Panc1 (cell line): ENCODE measurements at regions not wholly inside any gene's neighbourhood (a gene's known extent, or its start where the extent isn't known, plus 50 kb on each side); places are given as distances from the start of the nearest gene placed in this dataset.

Experiments used
- POLR2AphosphoS5 ChIP-seq: IDR thresholded peaks from 2 replicates; pipeline ENCODE4 v1.6.1; 2012; ENCODE audit warnings: mild to moderate bottlenecking, low read depth, low read length, moderate library complexity
- TF ChIP-seq, protein P1 (sequence below): fragments of 450-650 bp; IDR thresholded peaks from 2 replicates; pipeline ENCODE4 v1.5.1; 2017; ENCODE audit warnings: mild to moderate bottlenecking

DNA sequence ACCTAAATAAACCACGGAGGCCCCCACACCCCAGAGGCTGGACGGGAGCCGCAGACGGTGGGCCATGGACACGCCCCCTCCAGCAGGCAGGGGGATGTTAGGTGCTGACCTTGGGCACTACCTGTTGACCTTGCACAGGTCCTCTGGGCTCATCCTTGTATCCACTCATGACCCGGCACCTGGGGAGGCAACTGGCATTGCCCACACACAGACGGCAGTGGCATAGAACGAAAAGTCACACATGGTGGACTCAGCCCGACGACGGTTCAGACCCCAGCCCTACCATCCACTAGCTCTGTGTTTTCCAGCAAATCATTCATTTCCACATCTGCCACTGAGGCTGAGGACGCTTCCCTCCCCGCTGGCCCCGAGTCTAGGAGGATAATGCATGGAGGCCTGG is 247.7 kb upstream of the PPP2R2D start:
- TF ChIP-seq POLR2AphosphoS5: no peak
- TF ChIP-seq, protein P1, sequence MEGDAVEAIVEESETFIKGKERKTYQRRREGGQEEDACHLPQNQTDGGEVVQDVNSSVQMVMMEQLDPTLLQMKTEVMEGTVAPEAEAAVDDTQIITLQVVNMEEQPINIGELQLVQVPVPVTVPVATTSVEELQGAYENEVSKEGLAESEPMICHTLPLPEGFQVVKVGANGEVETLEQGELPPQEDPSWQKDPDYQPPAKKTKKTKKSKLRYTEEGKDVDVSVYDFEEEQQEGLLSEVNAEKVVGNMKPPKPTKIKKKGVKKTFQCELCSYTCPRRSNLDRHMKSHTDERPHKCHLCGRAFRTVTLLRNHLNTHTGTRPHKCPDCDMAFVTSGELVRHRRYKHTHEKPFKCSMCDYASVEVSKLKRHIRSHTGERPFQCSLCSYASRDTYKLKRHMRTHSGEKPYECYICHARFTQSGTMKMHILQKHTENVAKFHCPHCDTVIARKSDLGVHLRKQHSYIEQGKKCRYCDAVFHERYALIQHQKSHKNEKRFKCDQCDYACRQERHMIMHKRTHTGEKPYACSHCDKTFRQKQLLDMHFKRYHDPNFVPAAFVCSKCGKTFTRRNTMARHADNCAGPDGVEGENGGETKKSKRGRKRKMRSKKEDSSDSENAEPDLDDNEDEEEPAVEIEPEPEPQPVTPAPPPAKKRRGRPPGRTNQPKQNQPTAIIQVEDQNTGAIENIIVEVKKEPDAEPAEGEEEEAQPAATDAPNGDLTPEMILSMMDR: no peak
